ENCODE measurements at regions not wholly inside any gene's neighbourhood (a gene's known extent, or its start where the extent isn't known, plus 50 kb on each side); places are given as distances from the start of the nearest gene placed in this dataset.

DNA sequence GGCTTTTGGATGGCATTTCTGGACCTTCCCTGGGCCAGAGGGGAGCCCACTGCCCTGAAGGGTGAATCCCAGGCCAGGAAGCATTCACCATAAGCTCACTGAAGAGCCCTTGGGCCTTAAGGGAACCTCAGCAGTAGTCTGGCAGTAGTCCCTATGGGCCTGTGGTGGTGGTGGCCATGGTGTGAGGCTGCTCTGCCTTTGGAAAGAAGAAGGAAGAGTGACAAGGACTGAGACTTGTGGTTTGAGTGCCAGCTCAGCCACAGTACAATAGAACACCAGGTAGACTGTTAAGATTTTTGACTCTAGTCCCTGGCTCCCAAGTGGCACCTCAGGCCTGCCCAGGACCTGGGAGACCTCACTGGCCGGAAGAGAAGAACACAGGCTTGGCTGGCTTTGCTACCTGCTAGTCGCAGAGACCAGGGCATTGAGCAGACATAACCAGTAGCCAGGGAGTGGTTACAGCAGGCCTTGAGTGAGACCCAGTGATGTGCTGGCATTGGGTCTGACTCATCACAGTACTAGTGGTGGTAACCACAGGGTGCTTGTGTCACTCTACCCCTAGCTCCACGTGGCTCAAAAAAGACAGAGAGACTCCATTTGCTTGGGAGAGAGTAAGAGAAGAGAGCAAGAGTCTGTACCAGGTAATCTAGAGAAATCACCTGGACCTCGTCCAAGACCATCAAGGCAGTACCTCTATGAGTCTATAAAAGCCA lies 259.8 kb upstream of the BLID start:
- H3K27me3 Mint-ChIP-seq = peaks cover 0 to 1% of the 10 kb centered on the region in 2 donors

GRCh38 chr11:122368796-122369195 lies 252.8 kb upstream of the BLID start:
- no peak overlapping the region for H3K27ac ChIP-seq (ENCODE audit: low read depth, low read length)
- Mint-ChIP-seq H3K9me3 (peaks cover 0 to 3% (median 0%) of the 10 kb centered on the region in 8 donors), H3K4me3 (no peak overlapping the region), H3K27me3 (peaks cover 4 to 6% of the 10 kb centered on the region in 2 donors), H3K27ac (no peak overlapping the region), H3K36me3 (no peaks in the 10 kb centered on the region), H3K4me1 (no peaks in the 10 kb centered on the region)
- intact Hi-C loops (cut with micrococcal nuclease) = no loop called here
- H3K36me3 ChIP-seq (ENCODE audit: insufficient read depth, low read length) = no peaks in the 10 kb centered on the region
- H3K27me3 ChIP-seq (ENCODE audit: insufficient read depth, low read length) = no peaks in the 10 kb centered on the region
- DNase-seq = no peak
- H3K9me3 ChIP-seq (ENCODE audit: control insufficient read depth in 1 of 2, low read length in 2 of 2) = no peaks in the 10 kb centered on the region
- no peak overlapping the region for H3K4me3 ChIP-seq (ENCODE audit: low read length in 2 of 2)
- ChIA-PET CTCF (ENCODE audit: partially characterized antibody) (no interaction called here), POLR2A (ENCODE audit: partially characterized antibody) (no interaction called here)
- no peaks in the 10 kb centered on the region for H3K4me1 ChIP-seq (ENCODE audit: insufficient read depth, low read length)

More for the DNA sequence above, 259.8 kb upstream of the BLID start:
- H3K4me3 Mint-ChIP-seq = no peak overlapping the region
- H3K4me1 Mint-ChIP-seq = no peaks in the 10 kb centered on the region
- no peaks in the 10 kb centered on the region for H3K36me3 Mint-ChIP-seq
- peaks cover 3 to 40% (median 13%) of the 10 kb centered on the region in 8 donors for H3K9me3 Mint-ChIP-seq
- CTCF ChIA-PET (ENCODE audit: partially characterized antibody) = interaction anchor here (1.3 kb wide), 1 partner anchor 10 kb away, joined by 3 read pairs; no protein-coding TSS in a partner anchor
- no peak overlapping the region for H3K27ac Mint-ChIP-seq
- DNase-seq = no peak
- H3K4me3 ChIP-seq (ENCODE audit: low read length in 2 of 2) = no peak overlapping the region
- no peaks in the 10 kb centered on the region for H3K36me3 ChIP-seq (ENCODE audit: insufficient read depth, low read length)
- no peaks in the 10 kb centered on the region for H3K4me1 ChIP-seq (ENCODE audit: insufficient read depth, low read length)
- H3K9me3 ChIP-seq (ENCODE audit: control insufficient read depth in 1 of 2, low read length in 2 of 2) = no peaks in the 10 kb centered on the region
- intact Hi-C loops (cut with micrococcal nuclease) = no loop called here
- no peak overlapping the region for H3K27ac ChIP-seq (ENCODE audit: low read depth, low read length)
- no peaks in the 10 kb centered on the region for H3K27me3 ChIP-seq (ENCODE audit: insufficient read depth, low read length)
- POLR2A ChIA-PET (ENCODE audit: partially characterized antibody) = no interaction called here

- Mint-ChIP-seq H3K9me3 (peaks cover 0 to 3% (median under 1%) of the 10 kb centered on the region in 8 donors), H3K27me3 (peaks cover 4 to 7% of the 10 kb centered on the region in 2 donors), H3K4me1 (no peaks in the 10 kb centered on the region), H3K27ac (no peak overlapping the region), H3K36me3 (no peaks in the 10 kb centered on the region), H3K4me3 (no peak overlapping the region)
- Histone ChIP-seq H3K36me3 (ENCODE audit: insufficient read depth, low read length) (no peaks in the 10 kb centered on the region), H3K4me3 (ENCODE audit: low read length in 2 of 2) (no peak overlapping the region), H3K4me1 (ENCODE audit: insufficient read depth, low read length) (no peaks in the 10 kb centered on the region), H3K27me3 (ENCODE audit: insufficient read depth, low read length) (no peaks in the 10 kb centered on the region), H3K9me3 (ENCODE audit: control insufficient read depth in 1 of 2, low read length in 2 of 2) (no peaks in the 10 kb centered on the region), H3K27ac (ENCODE audit: low read depth, low read length) (no peak overlapping the region)
- DNase-seq = no peak
- CTCF ChIA-PET (ENCODE audit: partially characterized antibody) = no interaction called here
- POLR2A ChIA-PET (ENCODE audit: partially characterized antibody) = no interaction called here
- intact Hi-C loops (cut with micrococcal nuclease) = no loop called here
Measured at GRCh38 chr11:122367809-122368231, 251.8 kb upstream of the BLID start.

GRCh38 chr11:122365610-122366360 lies 249.8 kb upstream of the BLID start:
- Mint-ChIP-seq H3K27ac (no peak overlapping the region), H3K36me3 (no peaks in the 10 kb centered on the region), H3K4me1 (no peaks in the 10 kb centered on the region), H3K9me3 (peaks cover 0 to 4% (median 0%) of the 10 kb centered on the region in 8 donors), H3K4me3 (no peak overlapping the region), H3K27me3 (peaks cover 4 to 9% of the 10 kb centered on the region in 2 donors)
- intact Hi-C loops (cut with micrococcal nuclease) = no loop called here
- no peak for DNase-seq
- Histone ChIP-seq H3K4me3 (ENCODE audit: low read length in 2 of 2) (no peak overlapping the region), H3K36me3 (ENCODE audit: insufficient read depth, low read length) (no peaks in the 10 kb centered on the region), H3K27me3 (ENCODE audit: insufficient read depth, low read length) (no peaks in the 10 kb centered on the region), H3K4me1 (ENCODE audit: insufficient read depth, low read length) (no peaks in the 10 kb centered on the region), H3K9me3 (ENCODE audit: control insufficient read depth in 1 of 2, low read length in 2 of 2) (no peaks in the 10 kb centered on the region), H3K27ac (ENCODE audit: low read depth, low read length) (no peak overlapping the region)
- CTCF ChIA-PET (ENCODE audit: partially characterized antibody) = no interaction called here
- POLR2A ChIA-PET (ENCODE audit: partially characterized antibody) = no interaction called here

DNA sequence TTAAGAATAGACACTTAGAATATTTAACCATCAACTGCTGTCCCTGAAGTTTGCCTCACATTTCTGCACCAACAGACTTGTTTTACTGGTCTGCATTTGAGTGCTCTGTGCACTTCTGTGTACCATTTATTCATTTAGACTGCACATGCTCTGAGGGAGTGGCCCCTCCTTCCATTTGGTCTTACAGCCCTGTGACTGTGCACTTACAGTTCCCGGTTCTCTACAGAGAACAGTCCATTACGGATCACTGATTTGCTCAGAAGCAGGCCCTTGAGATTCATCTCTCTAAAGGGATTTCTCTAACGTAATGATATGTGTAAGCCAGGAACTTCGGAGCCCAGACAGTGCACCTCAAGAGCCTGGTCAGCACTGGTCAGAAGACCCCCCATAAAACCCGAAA lies 247.3 kb upstream of the BLID start:
- Mint-ChIP-seq H3K36me3 (no peaks in the 10 kb centered on the region), H3K9me3 (peaks cover 0 to 4% (median 0%) of the 10 kb centered on the region in 8 donors), H3K27ac (no peak overlapping the region), H3K4me3 (no peak overlapping the region), H3K4me1 (no peaks in the 10 kb centered on the region), H3K27me3 (peaks cover 4 to 9% of the 10 kb centered on the region in 2 donors)
- CTCF ChIA-PET (ENCODE audit: partially characterized antibody) = no interaction called here
- no peaks in the 10 kb centered on the region for H3K27me3 ChIP-seq (ENCODE audit: insufficient read depth, low read length)
- H3K9me3 ChIP-seq (ENCODE audit: control insufficient read depth in 1 of 2, low read length in 2 of 2) = no peaks in the 10 kb centered on the region
- no peak overlapping the region for H3K4me3 ChIP-seq (ENCODE audit: low read length in 2 of 2)
- H3K4me1 ChIP-seq (ENCODE audit: insufficient read depth, low read length) = no peaks in the 10 kb centered on the region
- POLR2A ChIA-PET (ENCODE audit: partially characterized antibody) = no interaction called here
- H3K36me3 ChIP-seq (ENCODE audit: insufficient read depth, low read length) = no peaks in the 10 kb centered on the region
- no peak for DNase-seq
- intact Hi-C loops (cut with micrococcal nuclease) = no loop called here
- no peak overlapping the region for H3K27ac ChIP-seq (ENCODE audit: low read depth, low read length)

DNA sequence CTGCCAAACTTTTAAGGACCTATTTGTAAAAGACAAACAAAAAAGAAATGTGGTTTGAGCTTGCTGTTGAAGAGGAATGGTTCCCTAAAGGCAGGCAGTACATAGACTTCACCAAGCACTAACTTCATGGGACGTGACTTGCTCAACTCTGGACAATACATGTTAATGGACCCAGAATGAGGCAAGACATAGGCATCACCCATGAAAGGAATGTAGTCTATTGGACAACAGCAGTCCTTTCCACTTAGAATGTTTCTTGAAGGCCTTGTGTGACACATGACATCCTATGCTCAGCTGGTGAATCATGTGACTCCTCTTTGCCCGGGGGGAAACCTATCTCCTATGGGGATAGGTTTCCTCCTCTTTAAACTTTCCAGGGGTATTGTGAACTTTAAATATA lies 246.4 kb upstream of the BLID start:
- Mint-ChIP-seq H3K4me3 (no peak overlapping the region), H3K9me3 (peaks cover 0 to 4% (median 0%) of the 10 kb centered on the region in 8 donors), H3K27ac (no peak overlapping the region), H3K27me3 (peaks cover 3 to 8% of the 10 kb centered on the region in 2 donors), H3K36me3 (no peaks in the 10 kb centered on the region), H3K4me1 (no peaks in the 10 kb centered on the region)
- Histone ChIP-seq H3K9me3 (ENCODE audit: control insufficient read depth in 1 of 2, low read length in 2 of 2) (no peaks in the 10 kb centered on the region), H3K4me1 (ENCODE audit: insufficient read depth, low read length) (no peaks in the 10 kb centered on the region), H3K4me3 (ENCODE audit: low read length in 2 of 2) (no peak overlapping the region), H3K36me3 (ENCODE audit: insufficient read depth, low read length) (no peaks in the 10 kb centered on the region), H3K27ac (ENCODE audit: low read depth, low read length) (no peak overlapping the region), H3K27me3 (ENCODE audit: insufficient read depth, low read length) (no peaks in the 10 kb centered on the region)
- ChIA-PET CTCF (ENCODE audit: partially characterized antibody) (no interaction called here), POLR2A (ENCODE audit: partially characterized antibody) (no interaction called here)
- no peak for DNase-seq
- intact Hi-C loops (cut with micrococcal nuclease) = no loop called here

- Mint-ChIP-seq H3K4me1 (no peaks in the 10 kb centered on the region), H3K4me3 (no peak overlapping the region), H3K27me3 (peaks cover 2 to 7% of the 10 kb centered on the region in 2 donors), H3K36me3 (no peaks in the 10 kb centered on the region), H3K27ac (no peak overlapping the region), H3K9me3 (peaks cover 0 to 4% (median 0%) of the 10 kb centered on the region in 8 donors)
- intact Hi-C loops (cut with micrococcal nuclease) = no loop called here
- no peak overlapping the region for H3K4me3 ChIP-seq (ENCODE audit: low read length in 2 of 2)
- no peaks in the 10 kb centered on the region for H3K4me1 ChIP-seq (ENCODE audit: insufficient read depth, low read length)
- DNase-seq = no peak
- H3K9me3 ChIP-seq (ENCODE audit: control insufficient read depth in 1 of 2, low read length in 2 of 2) = no peaks in the 10 kb centered on the region
- ChIA-PET CTCF (ENCODE audit: partially characterized antibody) (no interaction called here), POLR2A (ENCODE audit: partially characterized antibody) (no interaction called here)
- H3K27me3 ChIP-seq (ENCODE audit: insufficient read depth, low read length) = no peaks in the 10 kb centered on the region
- no peak overlapping the region for H3K27ac ChIP-seq (ENCODE audit: low read depth, low read length)
- no peaks in the 10 kb centered on the region for H3K36me3 ChIP-seq (ENCODE audit: insufficient read depth, low read length)
Measured at GRCh38 chr11:122360875-122361274, 244.9 kb upstream of the BLID start.
